Fibroblast of peridontal ligament (primary cell): ENCODE measurements at regions not wholly inside any gene's neighbourhood (a gene's known extent, or its start where the extent isn't known, plus 50 kb on each side); places are given as distances from the start of the nearest gene placed in this dataset.
"Not testable (repeated sequence)": the region's sequence is repeated elsewhere in the genome, so short reads cannot be mapped to it uniquely, and the experiment has no call there.

Experiments
- DNase-seq: peaks from one replicate; pipeline ENCODE4 v3.0.0-alpha.2; 2010; ENCODE audit errors: extremely low read depth

GRCh38 chr6:33895296-33895695 lies 91.5 kb upstream of the MLN start:
- no peak for DNase-seq

GRCh38 chr6:33894438-33894837 lies 90.6 kb upstream of the MLN start:
- DNase-seq: peak; percentile 26

GRCh38 chr6:33892581-33893346 lies 89.0 kb upstream of the MLN start:
- no peak for DNase-seq

- no peak for DNase-seq
These were observed 84.9 kb upstream of the MLN start for GRCh38 chr6:33888664-33889200.

- DNase-seq: no peak
These were observed 84.4 kb upstream of the MLN start for GRCh38 chr6:33888183-33888582.

GRCh38 chr6:33886673-33887144 lies 82.9 kb upstream of the MLN start:
- peak; percentile 2 for DNase-seq

GRCh38 chr6:33885132-33886057 lies 81.6 kb upstream of the MLN start:
- peak; percentile 15 for DNase-seq

- DNase-seq: not testable (repeated sequence)
These were observed 79.8 kb upstream of the MLN start for GRCh38 chr6:33883621-33884020.

- DNase-seq: no peak
These were observed 78.4 kb upstream of the MLN start for GRCh38 chr6:33882154-33882553.

GRCh38 chr6:33880766-33881165 lies 77.0 kb upstream of the MLN start:
- no peak for DNase-seq

- no peak for DNase-seq
These were observed 76.4 kb upstream of the MLN start for GRCh38 chr6:33880104-33880678.

- no peak for DNase-seq
These were observed 74.8 kb upstream of the MLN start for GRCh38 chr6:33878562-33878961.

- no peak for DNase-seq
These were observed 74.3 kb upstream of the MLN start for GRCh38 chr6:33877982-33878535.

- DNase-seq: no peak
These were observed 71.9 kb upstream of the MLN start for GRCh38 chr6:33875696-33876095.

GRCh38 chr6:33875141-33875581 lies 71.4 kb upstream of the MLN start:
- DNase-seq: no peak

- no peak for DNase-seq
These were observed 70.4 kb upstream of the MLN start for GRCh38 chr6:33874136-33874760.

- DNase-seq: no peak
These were observed 69.0 kb upstream of the MLN start for GRCh38 chr6:33872761-33873160.

- DNase-seq: no peak
These were observed 66.1 kb upstream of the MLN start for GRCh38 chr6:33869826-33870423.

- DNase-seq: no peak
These were observed 65.3 kb upstream of the MLN start for GRCh38 chr6:33869121-33869520.

- no peak for DNase-seq
These were observed 64.3 kb upstream of the MLN start for GRCh38 chr6:33868141-33868540.
